ENCODE measurements at regions not wholly inside any gene's neighbourhood (a gene's known extent, or its start where the extent isn't known, plus 50 kb on each side); places are given as distances from the start of the nearest gene placed in this dataset.

DNA sequence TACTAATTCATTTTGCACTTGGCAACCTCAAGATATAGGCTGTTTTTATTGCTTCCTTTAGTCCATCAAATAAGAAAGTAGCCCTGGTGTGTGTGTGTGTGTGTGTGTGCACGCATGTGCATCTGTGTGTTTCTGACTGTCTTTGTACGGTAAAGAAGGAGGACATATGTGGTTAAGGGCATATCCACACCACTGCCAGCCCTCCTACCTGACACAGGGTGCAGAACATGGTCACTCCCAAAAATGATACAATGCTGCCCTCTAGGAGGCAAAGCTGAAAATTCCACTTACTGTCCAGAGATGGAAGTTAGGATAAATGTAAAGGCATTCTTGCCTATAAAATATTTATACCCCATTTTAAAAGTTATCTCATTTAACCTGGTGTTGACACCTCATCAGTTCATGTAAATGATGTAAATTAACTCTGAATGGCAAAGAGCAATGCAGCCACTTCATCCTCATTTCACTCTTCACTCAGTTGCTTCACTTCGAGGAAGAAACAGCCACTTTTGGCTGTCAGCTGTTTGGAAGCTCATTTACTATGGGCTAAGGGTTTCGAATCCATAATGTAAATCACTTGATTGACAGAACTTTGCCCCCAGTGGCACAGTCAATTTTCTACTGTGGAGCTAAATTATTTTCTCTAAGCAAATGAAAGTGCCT, 83.1 kb upstream of the MTNR1B start:
- Histone ChIP-seq H4K8ac (replicated peaks; ENCODE audit: insufficient read length, low read depth, low read length) (no peak overlapping the region), H3K79me2 (ENCODE audit: insufficient read depth, low read length) (no peaks in the 10 kb centered on the region), H2BK120ac (ENCODE audit: low read depth, low read length, poor library complexity, severe bottlenecking) (no peak overlapping the region), H4K20me1 (ENCODE audit: control insufficient read depth, insufficient read depth, insufficient read length) (no peaks in the 10 kb centered on the region), H2BK20ac (ENCODE audit: low read depth, low read length, poor library complexity, severe bottlenecking) (no peak overlapping the region), H3K4me1 (ENCODE audit: insufficient read depth, low read length) (no peaks in the 10 kb centered on the region), H3K23me2 (ENCODE audit: insufficient read length, low read depth, low read length, poor library complexity, severe bottlenecking) (no peaks in the 10 kb centered on the region), H2BK12ac (ENCODE audit: insufficient read length, low read depth, low read length) (no peak overlapping the region), H3K9ac (ENCODE audit: extremely low read depth, insufficient read length, low read length) (no peak overlapping the region), H3K56ac (ENCODE audit: insufficient read length, low read depth, low read length) (no peak overlapping the region), H2AK5ac (ENCODE audit: insufficient read length, low read length) (no peak overlapping the region), H3K79me1 (ENCODE audit: insufficient read depth, low read depth, low read length, poor library complexity, severe bottlenecking) (no peaks in the 10 kb centered on the region), H3K4me2 (ENCODE audit: insufficient read depth, insufficient read length, low read length) (no peak overlapping the region), H2BK15ac (ENCODE audit: low read depth, low read length) (no peak overlapping the region), H2BK5ac (ENCODE audit: insufficient read length, low read length) (no peak overlapping the region), H3K14ac (ENCODE audit: insufficient read depth, low read length) (no peak overlapping the region), H4K91ac (ENCODE audit: insufficient read length, low read depth, low read length) (no peak overlapping the region), H4K5ac (ENCODE audit: insufficient read length, low read depth, low read length) (no peak overlapping the region), H3K18ac (ENCODE audit: insufficient read length, low read depth, low read length) (no peak overlapping the region), H2AFZ (ENCODE audit: low read length) (no peak overlapping the region), H3T11ph (ENCODE audit: low read length) (no peak overlapping the region), H3K4ac (ENCODE audit: low read depth, low read length) (no peak overlapping the region), H3K27ac (ENCODE audit: insufficient read length, low read depth, low read length) (no peak overlapping the region), H3K27me3 (ENCODE audit: insufficient read depth, low read length) (no peaks in the 10 kb centered on the region), H3K9me3 (ENCODE audit: control insufficient read depth, low read depth, low read length) (no peaks in the 10 kb centered on the region), H3K23ac (ENCODE audit: insufficient read length, low read depth, low read length) (no peak overlapping the region)
- no peak overlapping the region for H3K4me3 Mint-ChIP-seq
- no peaks in the 10 kb centered on the region for H3K9me3 Mint-ChIP-seq
- H3K27me3 Mint-ChIP-seq (ENCODE audit: low read depth) = no peaks in the 10 kb centered on the region
- H3K27ac Mint-ChIP-seq = no peak overlapping the region
- peaks cover 3 to 15% (median 14%) of the 10 kb centered on the region in 3 experiments; a peak in 5 of 7 replicates for H3K36me3 Mint-ChIP-seq (ENCODE audit: insufficient read depth in 1 of 3, low read depth in 3 of 3)
- no CpG with 5 or more reads among the region's 4 CpGs for WGBS (ENCODE audit: extremely low coverage, insufficient read length, low lambda C conversion rate)
- no peak for DNase-seq
- H3K4me1 Mint-ChIP-seq = no peaks in the 10 kb centered on the region
- TF ChIP-seq, protein P1, sequence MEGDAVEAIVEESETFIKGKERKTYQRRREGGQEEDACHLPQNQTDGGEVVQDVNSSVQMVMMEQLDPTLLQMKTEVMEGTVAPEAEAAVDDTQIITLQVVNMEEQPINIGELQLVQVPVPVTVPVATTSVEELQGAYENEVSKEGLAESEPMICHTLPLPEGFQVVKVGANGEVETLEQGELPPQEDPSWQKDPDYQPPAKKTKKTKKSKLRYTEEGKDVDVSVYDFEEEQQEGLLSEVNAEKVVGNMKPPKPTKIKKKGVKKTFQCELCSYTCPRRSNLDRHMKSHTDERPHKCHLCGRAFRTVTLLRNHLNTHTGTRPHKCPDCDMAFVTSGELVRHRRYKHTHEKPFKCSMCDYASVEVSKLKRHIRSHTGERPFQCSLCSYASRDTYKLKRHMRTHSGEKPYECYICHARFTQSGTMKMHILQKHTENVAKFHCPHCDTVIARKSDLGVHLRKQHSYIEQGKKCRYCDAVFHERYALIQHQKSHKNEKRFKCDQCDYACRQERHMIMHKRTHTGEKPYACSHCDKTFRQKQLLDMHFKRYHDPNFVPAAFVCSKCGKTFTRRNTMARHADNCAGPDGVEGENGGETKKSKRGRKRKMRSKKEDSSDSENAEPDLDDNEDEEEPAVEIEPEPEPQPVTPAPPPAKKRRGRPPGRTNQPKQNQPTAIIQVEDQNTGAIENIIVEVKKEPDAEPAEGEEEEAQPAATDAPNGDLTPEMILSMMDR (conservative IDR thresholded peaks at IDR 0.05) = peak; percentile 85
